GM13977 (cell line): ENCODE measurements at regions not wholly inside any gene's neighbourhood (a gene's known extent, or its start where the extent isn't known, plus 50 kb on each side); places are given as distances from the start of the nearest gene placed in this dataset.

Experiments used
- DNase-seq: peaks from one replicate; pipeline ENCODE4 v3.0.0; 2012; ENCODE audit warnings: low spot score
- in situ Hi-C: fragments of 300-500 bp; cut with MboI; formaldehyde crosslinking; loops from one replicate; pipeline ENCODE4 v1.12.0; 2022; ENCODE audit warnings: low sequenced_read_pairs, low pct_unique_long_range_greater_than_20kb, mixed read lengths, inconsistent platforms; ENCODE audit not compliant: unreplicated experiment
- TF ChIP-seq, protein P1 (sequence below): IDR thresholded peaks from 2 replicates; pipeline ENCODE4 v1.5.1; 2012; ENCODE audit warnings: mild to moderate bottlenecking, control low read depth; ENCODE audit not compliant: insufficient read depth; ENCODE audit errors: extremely low read depth, missing control alignments

DNA sequence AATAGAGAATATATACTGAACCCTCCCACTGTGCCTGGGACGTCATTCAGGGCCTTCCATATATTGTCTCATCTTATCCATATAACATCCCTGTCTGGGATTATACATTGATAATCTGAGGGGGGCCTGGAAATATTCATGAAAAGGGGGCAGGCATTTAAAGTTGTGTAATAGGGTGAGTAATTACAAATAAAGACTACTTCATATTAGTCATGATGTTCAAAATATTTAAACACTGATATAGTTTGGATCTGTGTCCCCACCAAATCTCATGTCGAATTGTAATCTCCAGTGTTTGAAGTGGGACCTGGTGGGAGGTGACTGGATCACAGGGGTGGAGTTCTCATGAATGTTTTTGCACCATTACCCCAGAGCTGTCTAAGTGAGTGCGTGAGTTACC lies 97.8 kb downstream of the AQP9 start:
- TF ChIP-seq, protein P1, sequence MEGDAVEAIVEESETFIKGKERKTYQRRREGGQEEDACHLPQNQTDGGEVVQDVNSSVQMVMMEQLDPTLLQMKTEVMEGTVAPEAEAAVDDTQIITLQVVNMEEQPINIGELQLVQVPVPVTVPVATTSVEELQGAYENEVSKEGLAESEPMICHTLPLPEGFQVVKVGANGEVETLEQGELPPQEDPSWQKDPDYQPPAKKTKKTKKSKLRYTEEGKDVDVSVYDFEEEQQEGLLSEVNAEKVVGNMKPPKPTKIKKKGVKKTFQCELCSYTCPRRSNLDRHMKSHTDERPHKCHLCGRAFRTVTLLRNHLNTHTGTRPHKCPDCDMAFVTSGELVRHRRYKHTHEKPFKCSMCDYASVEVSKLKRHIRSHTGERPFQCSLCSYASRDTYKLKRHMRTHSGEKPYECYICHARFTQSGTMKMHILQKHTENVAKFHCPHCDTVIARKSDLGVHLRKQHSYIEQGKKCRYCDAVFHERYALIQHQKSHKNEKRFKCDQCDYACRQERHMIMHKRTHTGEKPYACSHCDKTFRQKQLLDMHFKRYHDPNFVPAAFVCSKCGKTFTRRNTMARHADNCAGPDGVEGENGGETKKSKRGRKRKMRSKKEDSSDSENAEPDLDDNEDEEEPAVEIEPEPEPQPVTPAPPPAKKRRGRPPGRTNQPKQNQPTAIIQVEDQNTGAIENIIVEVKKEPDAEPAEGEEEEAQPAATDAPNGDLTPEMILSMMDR: no peak
- in situ Hi-C loops: loop anchor here (25.0 kb wide), 1 partner anchor 726 kb away; no protein-coding TSS in a partner anchor
- DNase-seq: no peak

DNA sequence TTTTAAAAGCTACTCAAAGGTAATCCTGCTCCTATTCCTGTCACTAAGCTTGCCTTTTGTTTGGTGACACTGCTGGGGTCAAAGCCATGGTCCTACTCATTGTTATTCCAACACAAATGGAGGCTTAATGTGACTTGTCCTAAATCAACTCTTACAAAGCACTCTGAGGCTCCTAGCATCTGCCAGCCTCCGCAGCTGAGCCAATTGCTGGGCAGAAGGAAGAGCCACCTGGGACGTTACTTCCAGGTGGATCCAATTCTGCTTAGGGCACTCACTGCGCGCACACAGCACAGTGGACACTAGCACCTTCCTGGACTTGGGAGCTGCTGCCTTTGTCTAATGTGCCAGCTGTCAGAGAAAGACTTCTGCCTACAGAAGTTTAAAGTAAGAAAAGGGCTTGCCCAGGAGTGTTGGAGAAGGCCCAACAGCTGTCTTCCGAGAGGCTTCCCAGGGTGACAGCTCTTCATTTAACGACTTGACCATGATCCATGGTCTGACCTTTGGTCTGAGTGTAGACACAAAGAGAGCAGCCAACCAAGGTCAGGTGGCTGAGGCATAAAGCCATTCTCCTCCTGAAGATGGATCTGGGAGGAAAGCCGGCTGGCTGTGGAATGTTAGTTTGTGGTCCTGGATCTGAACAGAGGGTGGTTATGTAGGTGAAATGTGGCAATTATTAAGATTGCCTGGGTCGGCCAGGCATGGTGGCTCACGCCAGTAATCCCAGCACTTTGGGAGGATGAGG lies 102.2 kb downstream of the AQP9 start:
- TF ChIP-seq, protein P1: no peak
- DNase-seq: no peak
- in situ Hi-C loops: loop anchor here (25.0 kb wide), 1 partner anchor 722 kb away; no protein-coding TSS in a partner anchor

DNA sequence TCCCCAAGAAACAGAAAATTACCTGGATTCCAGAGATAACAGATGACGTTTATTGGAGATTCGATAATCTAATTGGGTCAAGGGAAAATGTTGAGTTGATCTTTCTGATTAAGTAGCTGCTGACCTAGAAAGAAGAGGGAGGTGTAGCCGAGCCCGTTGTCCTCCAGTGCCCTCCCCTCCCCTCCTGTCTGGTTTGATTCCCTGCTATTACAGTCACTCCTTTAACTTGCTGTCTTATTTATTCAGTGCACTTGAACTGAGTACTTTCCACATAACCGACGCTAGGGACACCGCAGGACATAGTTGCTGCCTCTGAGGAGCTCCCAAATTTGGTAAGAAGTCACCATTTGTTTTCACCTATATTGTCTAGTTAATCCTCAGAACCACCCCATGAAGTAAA lies 103.7 kb downstream of the AQP9 start:
- no peak for DNase-seq
- in situ Hi-C loops: loop anchor here (25.0 kb wide), 1 partner anchor 720 kb away; no protein-coding TSS in a partner anchor
- TF ChIP-seq, protein P1: no peak

DNA sequence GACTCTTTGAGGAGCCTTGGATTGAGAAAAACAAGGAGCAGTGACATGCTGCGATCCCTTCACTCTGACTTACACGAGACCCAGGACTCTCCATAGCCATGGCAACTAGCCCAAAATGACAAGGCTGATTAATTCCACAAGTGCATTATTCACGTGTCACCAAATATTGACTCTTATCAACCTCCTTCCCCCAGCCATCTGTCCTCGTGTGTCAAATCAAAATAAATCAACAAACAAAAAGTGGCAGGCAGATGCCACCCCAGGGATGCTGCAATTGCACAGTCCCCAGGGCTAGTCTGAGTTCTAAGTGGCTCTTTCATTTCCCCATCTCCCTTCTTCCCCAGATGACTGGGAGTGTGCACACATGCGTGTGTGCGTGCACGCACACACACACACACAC lies 104.9 kb downstream of the AQP9 start:
- no peak for DNase-seq
- TF ChIP-seq, protein P1: no peak
- in situ Hi-C loops: loop anchor here (25.0 kb wide), 1 partner anchor 719 kb away; no protein-coding TSS in a partner anchor

DNA sequence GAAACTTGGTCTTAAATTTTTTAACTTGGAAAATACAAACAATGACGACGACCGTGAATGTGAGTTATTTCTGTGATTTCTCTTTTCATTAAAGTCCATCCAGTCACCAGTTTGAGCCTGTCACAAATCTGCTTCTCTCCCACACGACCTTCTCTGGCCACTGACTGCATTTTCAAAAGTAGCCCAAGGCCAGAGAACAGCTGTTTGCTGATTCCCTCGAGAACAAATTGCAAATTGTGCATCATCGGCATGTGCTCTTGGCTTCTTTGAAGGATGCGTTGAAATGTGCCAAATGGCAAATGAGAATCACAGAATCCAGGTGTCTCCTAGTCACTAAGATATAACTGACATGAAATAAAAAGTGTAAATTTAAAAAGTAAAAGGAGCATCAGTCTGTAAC lies 106.4 kb downstream of the AQP9 start:
- no peak for DNase-seq

DNA sequence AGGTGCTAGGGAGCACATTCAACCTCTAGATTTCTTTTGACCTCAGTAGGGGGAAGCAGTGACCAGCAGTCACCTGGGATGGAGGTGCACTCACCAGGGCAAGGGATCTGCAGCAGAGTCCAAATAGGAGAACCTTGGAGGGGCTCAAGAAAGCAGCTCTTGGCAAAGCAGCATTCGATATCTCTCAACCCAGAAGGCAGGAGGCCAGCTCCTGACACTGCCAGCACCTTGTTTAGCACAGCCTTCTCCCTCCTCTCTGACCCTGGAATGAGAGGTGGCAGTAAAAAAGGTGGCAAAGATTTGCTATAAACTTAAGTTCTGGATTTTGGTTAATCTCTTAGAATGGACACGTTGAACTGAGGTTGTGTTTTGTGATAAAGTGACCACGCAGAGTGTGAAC lies 107.9 kb downstream of the AQP9 start:
- TF ChIP-seq, protein P1: no peak
- no peak for DNase-seq
- in situ Hi-C loops: loop anchor here (25.0 kb wide), 1 partner anchor 716 kb away; no protein-coding TSS in a partner anchor

More for the DNA sequence above, 106.4 kb downstream of the AQP9 start:
- in situ Hi-C loops: loop anchor here (25.0 kb wide), 1 partner anchor 718 kb away; no protein-coding TSS in a partner anchor
- TF ChIP-seq, protein P1: no peak
